A673 (cell line): ENCODE measurements at regions not wholly inside any gene's neighbourhood (a gene's known extent, or its start where the extent isn't known, plus 50 kb on each side); places are given as distances from the start of the nearest gene placed in this dataset.

Experiments
- BruUV-seq: library from RNA; stranded (reverse); fragments of 400-500 nt; replicated peaks from 2 replicates; lab custom pipeline; 2021; lab: Mats Ljungman, UMichigan
- CTCF ChIA-PET: fragments of 300-600 bp; sonication (Branson Sonifier 250); formaldehyde crosslinking; loops from one replicate; lab custom pipeline; 2022; ENCODE audit warnings: antibody characterized with exemption; lab: Charles Lee
- POLR2A ChIA-PET: fragments of 300-600 bp; sonication (Branson Sonifier 250); formaldehyde crosslinking; loops from one replicate; lab custom pipeline; 2022; ENCODE audit warnings: antibody characterized with exemption; ENCODE audit not compliant: low non-redundant PET; lab: Charles Lee
- DNase-seq: peaks from one replicate; pipeline ENCODE4 v3.0.0-alpha.2; 2015; ENCODE audit warnings: low spot score
- H3K27ac ChIP-seq: fragments of 200-600 bp; sonication (generic); 2 replicates; pipeline ENCODE4 v1.5.1; 2016; ENCODE audit warnings: mixed run types, low read depth, mild to moderate bottlenecking, mixed read lengths, antibody characterized with exemption, low read length; ENCODE audit not compliant: poor library complexity, severe bottlenecking
- H3K27me3 ChIP-seq: fragments of 200-600 bp; sonication (generic); replicated peaks from 2 replicates; pipeline ENCODE4 v1.6.1; 2017; ENCODE audit warnings: mixed run types, low read depth, mild to moderate bottlenecking, mixed read lengths, antibody characterized with exemption, low read length; ENCODE audit not compliant: insufficient read depth, poor library complexity
- H3K36me3 ChIP-seq: fragments of 200-600 bp; sonication (generic); 2 replicates; pipeline ENCODE4 v1.6.1; 2016; ENCODE audit warnings: mixed run types, mild to moderate bottlenecking, mixed read lengths, antibody characterized with exemption, low read length; ENCODE audit not compliant: insufficient read depth, poor library complexity, severe bottlenecking
- H3K4me1 ChIP-seq: fragments of 200-600 bp; sonication (generic); 2 replicates; pipeline ENCODE4 v1.6.1; 2017; ENCODE audit warnings: mixed run types, mild to moderate bottlenecking, mixed read lengths, antibody characterized with exemption, low read length; ENCODE audit not compliant: insufficient read depth, poor library complexity, severe bottlenecking
- H3K4me3 ChIP-seq: fragments of 200-600 bp; sonication (generic); 2 replicates; pipeline ENCODE4 v1.5.1; 2016; ENCODE audit warnings: low read depth, mixed run types, mild to moderate bottlenecking, mixed read lengths, low read length; ENCODE audit not compliant: poor library complexity, severe bottlenecking
- H3K9me3 ChIP-seq: fragments of 200-600 bp; sonication (generic); 2 replicates; pipeline ENCODE4 v1.6.1; 2016; ENCODE audit warnings: mixed run types, low read depth, mild to moderate bottlenecking, mixed read lengths, antibody characterized with exemption, low read length; ENCODE audit not compliant: poor library complexity, severe bottlenecking
- CTCF ChIP-seq: fragments of 300-800, 200-600 bp; sonication (generic); conservative IDR thresholded peaks from 2 replicates; pipeline ENCODE4 v1.5.1; 2017; ENCODE audit warnings: low read depth, mild to moderate bottlenecking, antibody characterized with exemption, low read length, moderate library complexity, mixed read lengths
- EZH2 ChIP-seq: fragments of 200-600 bp; sonication (generic); IDR thresholded peaks from 2 replicates; pipeline ENCODE4 v1.6.1; 2017; ENCODE audit warnings: borderline replicate concordance, low read depth, mild to moderate bottlenecking, mixed read lengths, antibody characterized with exemption, low read length; ENCODE audit not compliant: poor library complexity, severe bottlenecking
- intact Hi-C: fragments of 100-400 bp; cut with micrococcal nuclease; formaldehyde crosslinking; loops from one replicate; pipeline ENCODE4 v1.10.0; 2022; ENCODE audit not compliant: unreplicated experiment

DNA sequence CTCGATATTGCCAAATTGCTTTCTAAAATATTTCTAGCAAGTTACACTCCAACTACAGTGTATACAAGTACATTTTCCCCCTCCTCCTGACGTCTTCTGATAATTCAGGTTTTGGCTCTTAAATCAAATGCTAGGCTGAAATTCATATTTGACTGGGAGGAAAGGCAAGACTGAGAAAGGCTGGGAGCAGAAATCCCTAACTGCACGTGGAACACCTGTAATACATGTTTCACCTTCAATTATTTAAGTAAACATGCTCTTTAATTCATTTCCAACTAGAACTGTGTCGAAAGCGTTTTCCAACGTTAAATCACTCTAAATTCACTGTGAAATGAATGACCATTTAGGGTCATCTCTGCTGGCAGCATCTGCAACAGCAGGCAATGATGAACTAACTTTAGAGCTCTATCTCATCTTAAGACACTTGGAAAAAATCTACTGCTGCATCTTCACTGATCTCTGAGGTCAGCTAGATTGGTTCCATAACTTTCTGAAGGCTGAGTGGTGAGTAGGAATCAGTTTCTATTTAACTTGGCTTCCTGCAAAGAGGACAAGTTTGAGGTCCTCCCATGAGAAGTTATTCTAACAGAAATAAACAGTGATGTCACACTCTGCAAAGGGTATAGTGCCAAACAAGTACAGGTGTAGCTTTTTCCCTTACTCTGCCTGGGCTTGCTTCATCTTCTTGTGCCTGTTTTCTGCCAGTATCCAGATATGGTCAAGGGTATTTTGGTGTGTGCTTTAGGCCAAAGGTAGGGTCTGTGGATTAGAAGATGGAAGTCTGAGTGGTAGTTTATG, 144.3 kb upstream of the PAK3 start:
- intact Hi-C loops: no loop called here
- no peak overlapping the region for H3K27ac ChIP-seq
- DNase-seq: no peak
- no peaks in the 10 kb centered on the region for H3K4me1 ChIP-seq
- no TSS peak for BruUV-seq
- ChIA-PET POLR2A (no interaction called here), CTCF (no interaction called here)
- H3K4me3 ChIP-seq: no peak overlapping the region
- TF ChIP-seq CTCF (no peak), EZH2 (no peak)
- no peaks in the 10 kb centered on the region for H3K27me3 ChIP-seq
- no peaks in the 10 kb centered on the region for H3K9me3 ChIP-seq
- no peaks in the 10 kb centered on the region for H3K36me3 ChIP-seq

DNA sequence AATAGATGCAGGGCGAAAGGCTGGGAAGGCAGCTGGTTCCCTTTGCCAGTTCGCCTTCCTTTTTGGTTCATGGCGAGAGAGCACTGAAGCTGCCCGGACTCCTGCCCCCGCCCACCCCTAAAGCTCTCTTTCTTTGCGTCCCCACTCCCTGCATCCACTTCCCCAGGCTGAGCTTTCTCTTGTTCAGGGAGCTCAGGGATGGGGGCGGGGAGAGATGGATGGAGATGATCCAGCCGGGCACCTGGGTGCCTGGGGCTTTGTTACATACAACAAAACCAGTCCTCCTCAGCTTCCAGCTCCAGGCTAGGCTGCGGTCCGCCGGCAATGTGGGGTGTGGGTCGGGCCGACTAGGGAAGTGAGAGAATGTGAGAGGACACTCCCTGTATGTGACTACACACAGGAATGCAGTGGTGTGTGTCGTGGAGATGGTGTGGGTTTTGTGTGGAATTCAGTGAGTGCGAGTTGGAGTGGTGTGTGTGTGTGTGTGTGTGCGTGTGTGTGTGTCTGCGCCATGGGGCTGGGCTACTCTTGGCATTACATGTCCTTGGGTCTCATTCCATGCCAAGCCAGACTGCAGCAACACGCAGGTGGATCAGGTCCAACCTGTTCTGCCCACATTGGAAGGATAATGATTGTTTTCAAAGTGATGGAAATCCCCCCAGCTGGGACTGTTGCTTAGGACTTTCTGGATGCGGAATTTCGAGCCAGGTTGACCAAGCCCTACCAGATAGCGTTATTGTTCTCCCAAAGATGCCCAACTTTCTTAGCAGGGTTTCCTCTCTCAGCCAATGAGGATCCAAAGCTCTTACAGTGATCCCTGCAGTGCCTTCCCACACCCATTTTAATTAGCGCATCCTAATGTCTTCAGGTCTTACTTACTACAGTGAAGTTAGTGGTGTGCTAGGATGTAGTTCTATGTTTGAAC, 149.4 kb upstream of the CHRDL1 start:
- no peak for DNase-seq
- H3K27me3 ChIP-seq: peaks cover 33% of the 10 kb centered on the region
- no peak for TF ChIP-seq CTCF
- TF ChIP-seq EZH2: no peak
- H3K9me3 ChIP-seq: no peaks in the 10 kb centered on the region
- H3K4me3 ChIP-seq: no peak overlapping the region
- no peak overlapping the region for H3K27ac ChIP-seq
- POLR2A ChIA-PET: no interaction called here
- H3K4me1 ChIP-seq: no peaks in the 10 kb centered on the region
- CTCF ChIA-PET: no interaction called here
- no peaks in the 10 kb centered on the region for H3K36me3 ChIP-seq
- BruUV-seq: no TSS peak
- intact Hi-C loops: no loop called here

DNA sequence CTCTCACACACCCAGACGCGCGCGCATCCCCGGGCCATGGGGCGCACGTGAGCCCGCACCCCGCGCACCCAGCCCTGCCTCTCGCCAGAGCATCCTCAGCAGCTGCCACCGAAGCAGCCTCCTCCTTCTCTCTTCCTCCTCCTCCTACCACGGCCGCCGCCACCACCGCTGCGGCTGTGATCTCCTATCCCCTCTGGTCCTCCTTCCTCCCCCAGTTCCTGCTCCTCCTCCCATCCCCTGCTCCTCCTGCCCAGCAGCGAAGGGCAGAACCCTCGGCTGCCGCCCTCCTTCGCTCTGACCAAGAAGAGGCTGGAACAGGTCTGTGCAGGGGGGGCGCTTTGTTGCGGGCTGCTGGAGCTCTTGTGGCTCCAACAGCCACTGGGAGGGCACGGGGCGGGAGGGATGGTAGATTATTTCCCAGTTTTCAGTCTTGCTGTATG, 148.7 kb upstream of the CHRDL1 start:
- no peak overlapping the region for H3K4me3 ChIP-seq
- peaks cover 33% of the 10 kb centered on the region for H3K27me3 ChIP-seq
- CTCF ChIA-PET: no interaction called here
- intact Hi-C loops: no loop called here
- H3K36me3 ChIP-seq: no peaks in the 10 kb centered on the region
- TF ChIP-seq EZH2 (no peak), CTCF (no peak)
- BruUV-seq: no TSS peak
- POLR2A ChIA-PET: no interaction called here
- H3K9me3 ChIP-seq: no peaks in the 10 kb centered on the region
- no peak overlapping the region for H3K27ac ChIP-seq
- H3K4me1 ChIP-seq: no peaks in the 10 kb centered on the region
- no peak for DNase-seq
